Bone marrow (tissue), 2 donors: ENCODE measurements at regions not wholly inside any gene's neighbourhood (a gene's known extent, or its start where the extent isn't known, plus 50 kb on each side); places are given as distances from the start of the nearest gene placed in this dataset.

Experiments used
- DNase-seq, 2 donors: peaks; one replicate each; lab custom pipeline; 2025; lab: John Stamatoyannopoulos, UW

GRCh38 chr10:91036807-91037411 lies 116.0 kb upstream of the ANKRD1 start:
- no peak for DNase-seq

DNA sequence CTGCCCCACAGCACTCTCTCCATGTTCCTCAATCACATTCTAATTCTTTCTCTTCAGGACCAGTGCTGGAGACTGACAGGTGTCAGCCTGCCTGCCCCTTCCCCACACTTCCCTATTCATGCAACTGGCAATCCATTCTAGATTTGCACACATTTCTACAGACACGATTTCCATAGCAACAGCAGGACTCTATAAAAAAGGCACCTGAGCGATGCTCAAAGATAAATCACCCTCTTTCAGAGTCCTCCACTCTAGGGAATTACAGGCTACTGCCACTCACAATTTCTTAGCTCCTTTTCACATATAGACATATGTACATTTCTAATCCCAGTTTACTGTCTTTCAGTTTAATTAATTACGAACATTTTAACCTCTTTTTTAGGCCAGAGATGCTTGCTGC lies 118.1 kb upstream of the ANKRD1 start:
- no peak for DNase-seq

GRCh38 chr10:91040343-91040742 lies 119.5 kb upstream of the ANKRD1 start:
- DNase-seq = no peak

DNA sequence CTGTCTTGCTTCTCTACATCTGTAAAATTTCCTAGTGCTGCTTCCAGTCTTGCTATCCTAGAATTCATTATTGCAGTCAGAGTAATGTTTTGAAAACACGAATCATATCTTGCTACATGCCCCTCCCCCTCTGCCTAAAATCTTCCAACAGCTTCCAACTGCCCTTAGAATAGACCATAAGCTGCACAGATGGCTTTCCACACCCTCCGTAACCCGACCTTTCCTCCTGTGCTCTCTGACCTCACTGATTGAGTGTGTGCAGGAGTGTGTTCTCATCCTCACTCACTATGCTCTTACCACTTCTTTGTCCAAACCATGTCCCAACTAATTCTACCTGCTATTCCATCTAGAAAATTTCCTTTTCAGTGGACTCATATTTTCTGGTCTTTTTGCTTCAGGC lies 121.2 kb upstream of the ANKRD1 start:
- DNase-seq = no peak

DNA sequence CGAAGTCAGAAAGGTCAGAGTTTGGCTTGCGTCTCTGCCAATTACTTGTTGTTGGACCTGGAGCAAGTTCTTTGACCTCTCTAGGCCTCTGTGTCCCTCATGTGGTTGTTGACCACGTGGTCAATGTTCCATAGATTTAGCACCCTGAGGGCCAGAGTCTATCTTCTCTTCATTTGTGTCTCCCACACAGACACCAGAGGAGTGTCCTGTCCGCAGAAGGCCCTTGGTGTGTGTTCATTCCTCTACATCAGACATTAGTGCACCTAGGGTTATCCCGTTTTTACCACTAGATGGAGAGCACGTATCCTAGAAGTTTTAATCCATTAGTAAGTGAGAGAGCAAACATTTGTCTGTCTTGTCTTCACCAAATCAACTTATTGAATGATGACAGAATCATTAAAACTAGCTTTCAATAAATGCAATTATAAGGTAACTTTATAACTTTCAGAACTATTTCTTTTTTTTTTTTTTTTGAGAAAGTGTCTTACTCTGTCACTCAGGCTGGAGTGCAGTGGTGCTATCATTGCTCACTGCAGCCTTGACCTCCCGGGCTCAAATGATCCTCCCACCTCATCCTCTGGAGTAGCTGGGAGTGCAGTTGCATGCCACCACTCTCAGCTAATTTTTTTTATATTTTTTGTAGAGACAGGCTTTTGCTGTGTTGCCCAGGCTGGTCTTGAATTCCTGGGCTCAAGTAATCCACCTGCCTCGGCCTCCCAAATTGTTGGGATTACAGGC lies 122.5 kb upstream of the ANKRD1 start:
- no peak for DNase-seq

DNA sequence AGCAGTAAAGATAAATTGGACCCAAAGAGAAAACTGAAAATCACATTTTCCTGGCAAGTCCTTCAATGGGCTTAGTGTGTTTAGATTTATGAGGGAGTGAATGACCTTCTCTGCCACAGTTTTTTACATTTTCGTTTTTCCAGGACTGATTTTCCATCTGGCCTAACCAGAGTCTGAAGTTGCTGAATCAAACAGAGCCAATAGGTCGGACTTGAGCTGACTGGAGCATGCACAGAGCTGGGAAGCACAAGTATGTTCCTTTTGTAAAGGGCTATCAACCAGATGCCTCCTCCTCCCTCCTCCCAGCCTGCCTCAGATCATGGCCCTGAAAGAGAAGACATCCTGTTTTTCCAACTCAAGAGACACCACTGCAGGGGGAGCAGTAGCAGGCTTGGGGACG lies 126.0 kb upstream of the ANKRD1 start:
- no peak for DNase-seq

- no peak for DNase-seq
Observed at GRCh38 chr10:91048380-91048779, 127.5 kb upstream of the ANKRD1 start.

DNA sequence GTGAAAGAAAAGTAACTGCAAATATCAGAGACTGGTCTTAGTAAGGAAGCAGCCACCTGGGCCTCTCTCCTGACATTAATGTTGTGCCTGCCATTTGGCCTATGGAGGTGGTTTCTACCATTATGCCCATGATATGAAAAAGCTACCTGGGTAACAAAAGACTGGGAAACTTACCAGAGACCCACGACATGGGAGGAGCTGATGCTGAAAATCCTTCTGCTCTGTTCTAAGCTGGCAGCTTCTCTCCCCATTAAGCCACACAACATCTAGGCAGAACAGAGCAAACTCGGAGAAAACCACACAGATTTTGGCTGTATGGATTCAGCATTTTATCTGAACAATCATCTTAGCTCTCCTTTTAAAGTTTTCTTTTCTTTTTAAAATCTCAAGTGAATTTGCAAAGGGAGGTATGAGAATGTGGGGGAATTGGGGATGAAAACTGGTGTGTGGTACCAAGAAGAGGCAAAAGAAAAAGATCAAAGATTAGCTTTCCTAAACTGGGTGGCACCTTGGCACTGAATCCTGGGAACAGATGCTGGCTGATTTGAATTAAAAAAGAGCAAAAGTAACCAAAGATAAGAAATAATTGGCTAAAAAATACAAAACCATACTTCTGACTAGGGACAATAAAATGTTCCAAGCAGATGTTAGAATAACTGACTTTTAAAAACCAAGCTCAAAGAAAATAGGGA lies 128.6 kb upstream of the ANKRD1 start:
- no peak for DNase-seq

DNA sequence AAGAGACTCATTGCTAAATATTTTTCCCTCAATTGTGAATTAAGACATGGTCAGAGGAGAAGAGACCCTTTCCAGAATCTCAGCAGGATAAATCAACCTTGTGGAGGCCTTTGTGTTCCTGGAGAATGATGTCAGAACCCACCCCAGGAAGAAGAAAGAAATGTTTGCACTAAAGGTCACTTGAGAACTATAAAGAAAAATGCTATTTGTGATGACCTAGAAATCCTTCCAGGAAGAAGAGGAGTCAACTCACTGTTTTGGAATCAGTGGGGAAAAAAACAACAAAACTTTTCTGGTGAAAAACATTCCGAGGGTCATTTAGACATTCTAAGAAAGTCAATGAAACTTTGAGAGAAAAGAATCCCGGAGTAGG lies 129.1 kb upstream of the ANKRD1 start:
- no peak for DNase-seq

- DNase-seq = no peak
Observed at GRCh38 chr10:91050371-91051034, 129.6 kb upstream of the ANKRD1 start.

GRCh38 chr10:91051829-91052228 lies 130.9 kb upstream of the ANKRD1 start:
- no peak for DNase-seq

DNA sequence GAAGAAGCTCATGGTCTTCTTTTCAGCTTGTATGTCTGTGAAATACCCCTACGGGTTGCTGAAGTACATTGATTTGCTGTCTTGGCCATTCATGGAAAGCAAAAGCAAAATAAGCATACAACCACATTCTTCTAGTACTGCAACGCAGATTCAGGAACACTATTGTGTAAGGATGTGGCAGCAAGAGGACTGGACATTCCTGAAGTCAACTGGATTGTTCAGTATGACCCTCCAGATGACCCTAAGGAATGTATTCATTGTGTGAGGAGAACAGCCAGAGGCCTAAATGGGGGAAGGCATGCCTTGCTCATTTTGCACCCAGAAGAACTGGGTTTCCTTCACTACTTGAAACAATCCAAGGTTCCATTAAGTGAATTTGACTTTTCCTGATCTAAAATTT lies 133.4 kb upstream of the ANKRD1 start:
- DNase-seq = no peak

DNA sequence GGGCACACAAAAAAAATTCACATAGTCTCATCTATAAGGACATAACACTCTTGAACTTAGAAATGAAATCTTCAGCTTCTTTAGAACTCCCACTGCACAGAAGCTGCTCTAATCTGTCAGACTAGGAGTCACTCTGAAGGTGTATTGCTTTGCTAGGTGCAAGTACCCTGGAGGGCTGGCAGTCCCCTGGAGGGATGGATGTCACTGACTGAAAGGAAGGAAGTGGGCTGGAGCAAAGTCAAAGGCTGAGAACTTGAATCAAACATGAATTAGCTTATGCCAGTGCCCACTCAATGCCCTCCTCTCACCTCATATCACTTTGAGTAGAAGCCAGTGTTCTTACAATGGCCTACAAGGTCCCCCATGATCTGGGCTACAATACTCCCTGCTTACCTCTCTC lies 140.3 kb upstream of the ANKRD1 start:
- no peak for DNase-seq

DNA sequence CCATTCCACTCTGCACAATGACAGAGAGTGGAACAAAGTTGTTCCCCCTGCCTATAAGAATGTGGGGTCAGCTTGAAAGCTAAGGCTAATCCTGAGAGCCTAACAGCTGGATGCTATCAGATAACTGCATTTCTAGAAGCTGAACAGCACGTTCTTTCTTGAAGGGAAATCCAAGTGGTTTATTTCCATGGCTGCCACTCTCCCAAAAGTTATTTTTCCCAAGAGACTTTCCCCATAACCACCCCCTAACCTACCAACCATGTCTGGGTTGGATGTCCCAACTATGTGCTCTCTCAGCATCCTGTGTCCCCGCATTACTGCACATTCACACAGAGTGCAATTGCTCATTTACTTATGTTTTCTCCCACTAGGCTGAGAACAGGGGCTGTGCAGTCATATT lies 140.7 kb upstream of the ANKRD1 start:
- no peak for DNase-seq

DNA sequence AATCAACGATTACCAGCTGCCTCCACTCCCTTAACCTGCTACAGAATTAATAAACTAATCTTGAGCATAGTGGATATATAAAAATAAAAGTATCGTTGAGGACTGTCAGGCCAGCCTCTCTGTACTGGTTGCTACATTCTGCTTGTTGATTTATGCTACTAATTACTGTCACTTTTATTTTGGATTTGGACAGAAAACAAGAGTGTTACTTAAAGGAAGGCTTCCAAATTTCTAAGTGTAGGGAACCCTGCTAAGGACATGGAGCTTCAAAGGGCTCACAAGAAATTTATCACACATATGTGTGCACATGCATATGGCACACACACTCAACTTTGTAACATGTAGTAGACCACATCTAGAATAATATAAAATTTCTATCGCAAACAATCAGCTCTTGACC lies 141.2 kb upstream of the ANKRD1 start:
- no peak for DNase-seq

- DNase-seq = no peak
Observed at GRCh38 chr10:91071786-91072185, 148.7 kb upstream of the PCGF5 start.

GRCh38 chr10:91073286-91073979 lies 147.0 kb upstream of the PCGF5 start:
- no peak for DNase-seq

- no peak for DNase-seq
Observed at GRCh38 chr10:91076991-91077548, 143.4 kb upstream of the PCGF5 start.

- DNase-seq = no peak
Observed at GRCh38 chr10:91077549-91078071, 142.9 kb upstream of the PCGF5 start.

DNA sequence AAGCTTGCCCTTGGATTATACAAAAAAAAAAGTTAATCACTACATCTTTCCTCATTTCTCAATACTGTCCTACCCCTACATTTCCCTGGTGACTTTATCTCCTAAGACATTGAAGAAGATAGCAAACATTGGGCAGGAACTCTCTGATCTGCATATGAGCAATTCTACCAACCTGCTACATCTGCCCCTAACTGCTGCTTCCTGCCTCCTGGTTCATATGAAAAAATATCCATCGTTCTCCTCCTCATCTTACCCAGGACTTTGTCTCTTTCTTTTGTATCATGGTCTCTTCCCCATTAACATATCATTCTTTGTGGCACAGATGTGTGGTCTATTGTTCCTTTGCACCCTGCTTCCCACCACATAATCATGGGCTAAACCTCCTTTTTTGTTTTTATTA lies 139.7 kb upstream of the PCGF5 start:
- DNase-seq = no peak

GRCh38 chr10:91082447-91082846 lies 138.0 kb upstream of the PCGF5 start:
- DNase-seq = no peak
